IMR-90 (cell line): ENCODE measurements at regions not wholly inside any gene's neighbourhood (a gene's known extent, or its start where the extent isn't known, plus 50 kb on each side); places are given as distances from the start of the nearest gene placed in this dataset.

ENCODE experiments used
- ATAC-seq: fragments of 200-7000 bp; cut with Tn5 transposase; 2 replicates; pipeline ENCODE4 v1.9.1; 2020; ENCODE audit warnings: low read depth, mild to moderate bottlenecking, moderate library complexity
- BruUV-seq: library from RNA; stranded (reverse); fragments of 400-500 nt; replicated peaks from 2 replicates; lab custom pipeline; 2021; lab: Mats Ljungman, UMichigan
- CTCF ChIA-PET: fragments of 300-600 bp; formaldehyde crosslinking; extraction: SDS; loops from one replicate; lab custom pipeline; 2021; ENCODE audit warnings: antibody characterized with exemption; lab: Yijun Ruan, JAX
- POLR2A ChIA-PET: fragments of 300-600 bp; sonication (Branson Sonifier 250); formaldehyde crosslinking; loops from one replicate; lab custom pipeline; 2022; ENCODE audit warnings: antibody characterized with exemption; ENCODE audit not compliant: unreplicated experiment; lab: Charles Lee
- DNase-seq: peaks from one replicate; pipeline ENCODE4 v3.0.0; 2013
- H2AFZ ChIP-seq: replicated peaks from 2 replicates; pipeline ENCODE3; 2013; ENCODE audit warnings: low read length, mild to moderate bottlenecking; ENCODE audit not compliant: poor library complexity
- H2AK5ac ChIP-seq: 2 replicates; pipeline ENCODE4 v1.6.1; 2013; ENCODE audit warnings: low read depth, low read length, inconsistent platforms
- H2AK9ac ChIP-seq: replicated peaks from 2 replicates; pipeline ENCODE3; 2013; ENCODE audit warnings: mild to moderate bottlenecking, low read depth, low read length, moderate library complexity; ENCODE audit not compliant: poor library complexity
- H2BK120ac ChIP-seq: 2 replicates; pipeline ENCODE4 v1.6.1; 2013; ENCODE audit warnings: low read depth, low read length, inconsistent platforms
- H2BK15ac ChIP-seq: 3 replicates; pipeline ENCODE4 v1.6.1; 2013; ENCODE audit warnings: low read depth, low read length, inconsistent platforms
- H2BK20ac ChIP-seq: 2 replicates; pipeline ENCODE4 v1.6.1; 2013; ENCODE audit warnings: low read depth, mild to moderate bottlenecking, inconsistent platforms, low read length, moderate library complexity
- H2BK5ac ChIP-seq: 2 replicates; pipeline ENCODE4 v1.6.1; 2013; ENCODE audit warnings: mild to moderate bottlenecking, low read depth, low read length, inconsistent platforms; ENCODE audit not compliant: poor library complexity, severe bottlenecking
- H3K14ac ChIP-seq: replicated peaks from 2 replicates; pipeline ENCODE4 v1.6.1; 2013; ENCODE audit warnings: low read depth, low read length, inconsistent platforms
- H3K18ac ChIP-seq: 2 replicates; pipeline ENCODE4 v1.6.1; 2013; ENCODE audit warnings: low read depth, low read length, control low read depth
- H3K23ac ChIP-seq: 2 replicates; pipeline ENCODE4 v1.6.1; 2013; ENCODE audit warnings: low read depth, low read length, inconsistent platforms
- H3K27ac ChIP-seq: 2 replicates; pipeline ENCODE4 v1.5.1; 2013; ENCODE audit warnings: mild to moderate bottlenecking, control low read depth, low read length; ENCODE audit not compliant: insufficient read depth
- H3K27me3 ChIP-seq: 2 replicates; pipeline ENCODE4 v1.6.1; 2013; ENCODE audit warnings: low read length; ENCODE audit not compliant: control insufficient read depth, insufficient read depth
- H3K36me3 ChIP-seq: 2 replicates; pipeline ENCODE4 v1.6.1; 2013; ENCODE audit warnings: low read length, mixed read lengths; ENCODE audit not compliant: control insufficient read depth, insufficient read depth
- H3K4ac ChIP-seq: 2 replicates; pipeline ENCODE4 v1.6.1; 2013; ENCODE audit warnings: low read depth, low read length, inconsistent platforms
- H3K4me1 ChIP-seq: 2 replicates; pipeline ENCODE4 v1.6.1; 2013; ENCODE audit warnings: low read length, mixed read lengths; ENCODE audit not compliant: control insufficient read depth, insufficient read depth
- H3K4me2 ChIP-seq: 2 replicates; pipeline ENCODE4 v1.6.1; 2013; ENCODE audit warnings: low read depth, mild to moderate bottlenecking, control low read depth, low read length, moderate library complexity
- H3K4me3 ChIP-seq: 2 replicates; pipeline ENCODE4 v1.5.1; 2013; ENCODE audit warnings: low read depth, mild to moderate bottlenecking, control low read depth, low read length, moderate library complexity; ENCODE audit not compliant: insufficient read depth
- H3K56ac ChIP-seq: 2 replicates; pipeline ENCODE4 v1.6.1; 2013; ENCODE audit warnings: low read length, inconsistent platforms; ENCODE audit not compliant: insufficient read depth; ENCODE audit errors: extremely low read depth
- H3K79me1 ChIP-seq, 2 experiments: 2 replicates each; pipeline ENCODE4 v1.6.1; 2013; ENCODE audit warnings: low read length in 2 of 2, inconsistent platforms in 1 of 2, low read depth in 1 of 2
- H3K9ac ChIP-seq: 2 replicates; pipeline ENCODE4 v1.6.1; 2013; ENCODE audit warnings: low read depth, low read length, control low read depth
- H3K9me1 ChIP-seq: 2 replicates; pipeline ENCODE4 v1.6.1; 2013; ENCODE audit warnings: low read length, inconsistent platforms; ENCODE audit not compliant: insufficient read depth
- H3K9me3 ChIP-seq: 2 replicates; pipeline ENCODE4 v1.6.1; 2013; ENCODE audit warnings: low read length; ENCODE audit not compliant: control insufficient read depth, insufficient read depth
- H4K20me1 ChIP-seq: 2 replicates; pipeline ENCODE4 v1.6.1; 2013; ENCODE audit warnings: low read length, inconsistent platforms; ENCODE audit not compliant: insufficient read depth
- H4K5ac ChIP-seq: 2 replicates; pipeline ENCODE4 v1.6.1; 2013; ENCODE audit warnings: mild to moderate bottlenecking, low read depth, low read length, control low read depth
- H4K8ac ChIP-seq, 2 experiments: 2 replicates each; pipeline ENCODE4 v1.6.1; 2013; ENCODE audit warnings: low read depth in 2 of 2, low read length in 2 of 2, control low read depth in 1 of 2, inconsistent platforms in 1 of 2
- H4K91ac ChIP-seq: 2 replicates; pipeline ENCODE4 v1.6.1; 2013; ENCODE audit warnings: low read depth, low read length, inconsistent platforms; ENCODE audit not compliant: insufficient read depth
- MAZ ChIP-seq: IDR thresholded peaks from 2 replicates; pipeline ENCODE4 v1.6.1; 2012; ENCODE audit warnings: low read depth, mild to moderate bottlenecking, low read length, improper control_type of control experiment, moderate library complexity, borderline replicate concordance
- RCOR1 ChIP-seq: IDR thresholded peaks from 2 replicates; pipeline ENCODE4 v1.6.1; 2012; ENCODE audit warnings: mild to moderate bottlenecking, low read length, improper control_type of control experiment; ENCODE audit not compliant: insufficient replicate concordance
- WGBS, 2 experiments: methylation state at CpG; one replicate each; pipeline versions ENCODE4 v1.1.5 to v1.1.7; 2013; ENCODE audit warnings: missing lambda C conversion rate in 2 of 2; ENCODE audit not compliant: insufficient read length in 1 of 2; ENCODE audit errors: extremely low coverage in 2 of 2; 5-methylcytosine and 5-hydroxymethylcytosine counted together
- dilution Hi-C: fragments of 300-500 bp; cut with HindIII; formaldehyde crosslinking; loops from one replicate; pipeline ENCODE4 v1.14.3; 2018; ENCODE audit warnings: low sequenced_read_pairs; ENCODE audit not compliant: unreplicated experiment
- in situ Hi-C: fragments of 300-500 bp; cut with MboI; formaldehyde crosslinking; loops from 3 replicates; pipeline ENCODE4 v1.14.3; 2019; ENCODE audit warnings: low sequenced_read_pairs, inconsistent platforms, mixed read lengths
- intact Hi-C: fragments of 100-400 bp; cut with micrococcal nuclease; formaldehyde crosslinking; loops from 2 replicates; pipeline ENCODE4 v1.10.0; 2022

DNA sequence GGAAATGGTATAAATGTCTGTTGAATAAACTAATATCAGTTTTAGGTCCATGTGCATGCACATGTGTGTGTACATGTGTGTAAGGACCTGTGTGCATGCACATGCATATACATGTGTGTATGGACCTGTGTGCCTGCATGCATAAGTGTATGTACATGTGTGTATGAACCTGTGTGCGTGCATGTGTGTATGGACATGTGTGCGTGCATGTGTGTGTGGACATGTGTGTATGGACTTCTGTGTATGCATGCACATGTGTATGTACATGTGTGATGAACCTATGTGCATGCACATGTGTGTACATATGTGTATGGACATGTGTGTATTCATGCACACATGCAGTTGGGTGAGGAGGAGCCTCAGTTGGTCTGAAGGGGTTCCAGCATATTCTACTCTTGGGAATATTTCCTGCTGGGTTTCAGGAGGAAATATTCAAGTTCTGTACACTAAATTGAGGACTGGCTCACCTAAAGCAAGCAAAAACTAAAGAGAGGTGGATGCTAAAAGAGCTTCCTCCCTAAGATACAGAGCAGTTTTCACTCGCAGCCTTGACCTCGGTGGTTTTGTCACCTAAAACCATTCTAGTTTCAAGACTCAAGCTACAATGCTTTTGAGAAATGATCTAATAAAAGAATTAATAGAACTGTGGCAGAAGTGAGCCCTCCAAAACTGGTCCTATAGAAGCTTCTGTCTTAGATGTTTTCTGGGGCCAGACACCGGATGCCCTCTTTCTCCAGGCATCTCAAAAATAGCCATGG is 742.8 kb downstream of the MAFB start:
- no peak for ATAC-seq
- H3K4me1 ChIP-seq: no peaks in the 10 kb centered on the region
- intact Hi-C loops: no loop called here
- no peak overlapping the region for H3K27ac ChIP-seq
- H2AFZ ChIP-seq: no peak overlapping the region
- no peak overlapping the region for H3K4me2 ChIP-seq
- BruUV-seq: no TSS peak
- CTCF ChIA-PET: no interaction called here
- no peak overlapping the region for H2BK15ac ChIP-seq
- no peak overlapping the region for H3K4me3 ChIP-seq
- no peak overlapping the region for H2BK20ac ChIP-seq
- POLR2A ChIA-PET: no interaction called here
- H4K5ac ChIP-seq: no peak overlapping the region
- no peak overlapping the region for H3K18ac ChIP-seq
- H2AK5ac ChIP-seq: no peak overlapping the region
- WGBS, 2 experiments: 42% methylated on average over 2 of the region's 5 CpGs; no CpG with 5 or more reads in 1 of the 2 experiments
- TF ChIP-seq MAZ (no peak), RCOR1 (no peak)
- no peak overlapping the region for H3K9ac ChIP-seq
- H3K56ac ChIP-seq: no peak overlapping the region
- no peaks in the 10 kb centered on the region for H3K9me1 ChIP-seq
- no peak overlapping the region for H3K4ac ChIP-seq
- H2AK9ac ChIP-seq: peak overlapping the region; percentile 42
- no peak overlapping the region for H2BK120ac ChIP-seq
- no peak overlapping the region for H3K23ac ChIP-seq
- H4K91ac ChIP-seq: no peak overlapping the region
- DNase-seq: no peak
- no peaks in the 10 kb centered on the region for H3K36me3 ChIP-seq
- no peaks in the 10 kb centered on the region for H4K20me1 ChIP-seq
- no peak overlapping the region for H4K8ac ChIP-seq
- H3K9me3 ChIP-seq: no peaks in the 10 kb centered on the region
- no peaks in the 10 kb centered on the region for H3K79me1 ChIP-seq
- in situ Hi-C loops: no loop called here
- dilution Hi-C loops: no loop called here
- H3K27me3 ChIP-seq: no peaks in the 10 kb centered on the region
- H3K14ac ChIP-seq: no peak overlapping the region
- no peak overlapping the region for H2BK5ac ChIP-seq
